Ovary (tissue), 3 donors: ENCODE measurements at regions not wholly inside any gene's neighbourhood (a gene's known extent, or its start where the extent isn't known, plus 50 kb on each side); places are given as distances from the start of the nearest gene placed in this dataset.

ENCODE experiments used
- POLR2A ChIP-seq: fragments of 450-650 bp; IDR thresholded peaks from one replicate; pipeline ENCODE4 v1.6.1; 2017; ENCODE audit warnings: antibody characterized with exemption, mild to moderate bottlenecking, moderate library complexity
- TF ChIP-seq, protein P1 (sequence below), 3 donors: fragments of 450-650 bp in 2 of 3; fragments of 200-600 bp in 1 of 3; IDR thresholded peaks; one replicate each; pipeline versions ENCODE4 v1.5.1 to v1.8.0; 2016 to 2022; ENCODE audit warnings: antibody characterized with exemption in 3 of 3, mild to moderate bottlenecking in 1 of 3
- donor health status: DM: no; HTN: no; CAD: no.

DNA sequence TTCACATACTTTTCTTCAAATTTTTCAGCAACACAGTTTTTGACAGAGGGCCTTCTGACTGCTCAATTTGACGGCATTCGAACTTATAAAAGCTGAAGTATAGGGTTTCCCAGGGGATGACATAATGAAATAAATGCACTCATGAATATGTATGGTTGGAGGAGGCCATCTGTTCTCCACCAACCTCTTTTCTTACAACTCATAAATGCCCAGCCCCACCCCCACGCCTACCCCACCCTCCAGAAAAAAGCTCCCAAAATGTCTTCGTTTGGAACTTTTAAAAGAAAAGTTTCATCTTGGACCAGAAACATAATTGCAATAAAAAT lies 211.6 kb upstream of the LRRN1 start:
- TF ChIP-seq, protein P1, sequence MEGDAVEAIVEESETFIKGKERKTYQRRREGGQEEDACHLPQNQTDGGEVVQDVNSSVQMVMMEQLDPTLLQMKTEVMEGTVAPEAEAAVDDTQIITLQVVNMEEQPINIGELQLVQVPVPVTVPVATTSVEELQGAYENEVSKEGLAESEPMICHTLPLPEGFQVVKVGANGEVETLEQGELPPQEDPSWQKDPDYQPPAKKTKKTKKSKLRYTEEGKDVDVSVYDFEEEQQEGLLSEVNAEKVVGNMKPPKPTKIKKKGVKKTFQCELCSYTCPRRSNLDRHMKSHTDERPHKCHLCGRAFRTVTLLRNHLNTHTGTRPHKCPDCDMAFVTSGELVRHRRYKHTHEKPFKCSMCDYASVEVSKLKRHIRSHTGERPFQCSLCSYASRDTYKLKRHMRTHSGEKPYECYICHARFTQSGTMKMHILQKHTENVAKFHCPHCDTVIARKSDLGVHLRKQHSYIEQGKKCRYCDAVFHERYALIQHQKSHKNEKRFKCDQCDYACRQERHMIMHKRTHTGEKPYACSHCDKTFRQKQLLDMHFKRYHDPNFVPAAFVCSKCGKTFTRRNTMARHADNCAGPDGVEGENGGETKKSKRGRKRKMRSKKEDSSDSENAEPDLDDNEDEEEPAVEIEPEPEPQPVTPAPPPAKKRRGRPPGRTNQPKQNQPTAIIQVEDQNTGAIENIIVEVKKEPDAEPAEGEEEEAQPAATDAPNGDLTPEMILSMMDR (IDR thresholded peaks at IDR 0.05) = no peak
- TF ChIP-seq POLR2A = no peak
